Kidney tubule cell (primary cell): ENCODE measurements at regions not wholly inside any gene's neighbourhood (a gene's known extent, or its start where the extent isn't known, plus 50 kb on each side); places are given as distances from the start of the nearest gene placed in this dataset.

Experiments
- DNase-seq: peaks from one replicate; pipeline ENCODE4 v3.0.0-alpha.2; 2018; ENCODE audit warnings: low spot score

DNA sequence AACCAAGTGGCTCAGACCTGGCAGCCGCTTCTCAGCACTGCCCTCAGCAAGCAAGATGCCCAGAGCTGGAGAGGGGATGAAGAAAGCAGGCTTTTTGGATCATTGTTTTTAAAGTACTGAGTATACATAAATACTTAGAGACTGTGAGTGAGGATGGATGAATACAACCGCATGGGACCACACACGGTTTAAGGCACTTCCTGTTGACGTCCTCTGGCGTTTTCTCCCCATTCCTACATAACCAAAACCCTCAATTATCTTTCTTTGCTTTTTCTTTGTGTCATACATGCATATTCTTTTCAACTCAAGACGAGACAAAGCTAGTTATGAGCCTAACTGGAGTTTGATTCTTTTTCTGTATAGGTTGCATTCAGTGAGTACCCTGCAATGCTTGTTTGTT is 198.4 kb downstream of the GALR1 start:
- no peak for DNase-seq

DNA sequence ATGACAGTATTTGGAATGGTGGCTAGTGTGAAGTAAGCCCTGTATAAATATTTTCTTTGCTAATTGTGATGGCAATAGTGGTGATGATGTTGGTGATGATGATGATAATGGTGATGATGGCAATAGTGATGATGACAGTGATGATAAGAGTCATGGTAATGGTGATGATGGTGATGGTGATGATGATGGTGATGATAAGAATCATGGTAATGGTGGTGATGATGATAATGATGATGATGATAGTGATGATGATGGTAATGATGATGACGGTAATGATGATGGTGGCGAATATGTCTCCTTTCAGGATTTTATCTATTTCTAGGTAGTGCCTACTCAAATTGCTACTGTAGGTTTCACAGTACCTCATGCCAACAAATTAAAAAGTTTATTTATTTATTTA is 205.4 kb downstream of the GALR1 start:
- DNase-seq = no peak

DNA sequence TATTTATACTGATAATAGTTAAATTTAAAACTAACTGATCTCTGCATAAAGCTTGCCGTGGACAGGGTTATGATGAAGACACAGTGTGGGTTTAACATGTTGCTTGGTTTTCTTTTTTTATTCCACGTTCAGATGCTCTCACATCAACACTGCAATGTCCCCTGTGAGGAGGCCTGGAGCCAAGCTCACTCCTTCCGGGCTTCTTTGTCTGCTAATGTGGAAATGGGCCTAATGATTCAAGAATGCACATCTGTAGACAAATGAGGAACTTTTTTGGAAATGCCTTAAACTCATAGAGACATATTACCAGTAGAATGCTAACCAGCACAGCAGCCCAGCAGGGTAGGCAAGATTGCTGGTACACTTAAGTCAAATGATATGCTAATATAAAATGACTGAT is 208.0 kb downstream of the GALR1 start:
- DNase-seq = no peak

- no peak for DNase-seq
Measured at GRCh38 chr18:77461062-77461688, 211.5 kb downstream of the GALR1 start.

DNA sequence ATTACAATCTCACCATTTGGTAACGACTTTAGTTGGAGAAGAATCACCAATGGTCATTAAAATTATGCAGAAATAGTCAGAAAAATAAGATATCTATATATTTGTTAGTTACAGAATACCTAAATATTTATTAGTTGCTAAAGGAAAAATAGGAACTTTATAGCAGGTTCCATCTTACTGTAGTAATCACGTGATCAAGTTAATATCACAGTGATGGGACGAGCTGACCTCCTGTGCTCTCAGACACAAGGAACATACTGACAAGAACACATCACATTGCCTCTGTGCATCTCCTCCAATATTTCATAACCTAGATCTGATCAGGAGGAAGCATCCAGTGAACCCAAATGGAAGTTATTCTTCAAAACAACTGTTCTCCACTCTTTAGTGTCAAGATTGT is 215.3 kb downstream of the GALR1 start:
- DNase-seq = no peak

GRCh38 chr18:77466890-77467289 is 217.2 kb downstream of the GALR1 start:
- DNase-seq = no peak

GRCh38 chr18:77469131-77469530 is 219.5 kb downstream of the GALR1 start:
- no peak for DNase-seq

GRCh38 chr18:77470569-77471413 is 221.1 kb downstream of the GALR1 start:
- DNase-seq = no peak

GRCh38 chr18:77472509-77472908 is 222.9 kb downstream of the GALR1 start:
- DNase-seq = no peak

DNA sequence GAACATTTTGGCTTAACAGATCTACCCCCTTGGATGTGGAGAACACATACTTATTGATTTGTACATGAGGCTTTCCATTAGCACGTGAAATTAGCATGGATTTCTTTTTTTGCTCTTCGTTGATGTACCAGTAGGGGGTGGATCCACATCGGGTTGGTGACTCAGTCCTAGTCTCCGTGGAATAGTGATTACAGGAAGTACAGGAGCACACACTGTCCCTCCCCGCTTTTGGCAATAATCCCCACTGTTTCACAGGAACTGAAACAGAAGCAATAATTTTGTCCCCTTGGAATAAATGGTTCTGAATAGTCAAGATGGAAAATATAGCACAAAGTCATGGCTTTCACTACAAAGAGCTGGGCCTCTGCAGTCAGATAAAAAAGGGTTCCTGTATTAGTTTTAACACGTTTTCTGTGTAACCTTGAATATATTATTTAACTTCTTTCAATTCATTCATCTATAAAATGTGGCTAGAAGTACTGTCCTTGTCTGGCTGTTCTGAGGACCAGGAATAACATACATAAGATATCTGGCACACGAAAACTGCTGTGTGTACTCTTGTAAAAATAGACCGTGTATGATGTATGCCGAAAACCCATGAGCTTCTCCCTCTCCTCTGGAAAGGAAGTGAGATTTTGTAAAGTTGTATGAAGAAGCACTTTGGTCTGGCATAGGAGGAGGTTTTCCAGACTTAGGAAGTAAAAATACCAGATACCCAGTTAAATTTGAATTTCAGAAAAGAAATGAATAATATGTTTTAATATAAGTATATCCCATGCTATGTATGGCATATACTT is 229.2 kb downstream of the GALR1 start:
- no peak for DNase-seq

DNA sequence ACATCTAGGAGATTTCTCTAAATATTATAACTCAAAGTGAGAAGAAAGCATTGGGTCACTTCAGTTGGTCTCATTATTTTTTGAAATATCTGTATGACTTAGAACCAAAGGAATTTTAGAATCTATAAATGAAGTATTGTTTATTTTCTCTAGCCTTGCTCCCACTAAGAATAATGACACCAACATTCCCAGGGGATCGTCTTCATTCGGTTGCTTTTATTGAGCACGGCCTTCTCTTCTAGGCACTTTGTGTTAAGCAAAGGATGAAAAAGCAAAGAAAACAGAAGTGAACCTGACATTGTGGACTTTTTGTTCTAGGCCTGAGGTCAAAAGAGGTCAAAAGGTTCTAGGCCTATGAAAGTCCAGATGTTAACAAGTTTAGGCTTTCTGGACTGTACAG is 231.9 kb downstream of the GALR1 start:
- DNase-seq = no peak

DNA sequence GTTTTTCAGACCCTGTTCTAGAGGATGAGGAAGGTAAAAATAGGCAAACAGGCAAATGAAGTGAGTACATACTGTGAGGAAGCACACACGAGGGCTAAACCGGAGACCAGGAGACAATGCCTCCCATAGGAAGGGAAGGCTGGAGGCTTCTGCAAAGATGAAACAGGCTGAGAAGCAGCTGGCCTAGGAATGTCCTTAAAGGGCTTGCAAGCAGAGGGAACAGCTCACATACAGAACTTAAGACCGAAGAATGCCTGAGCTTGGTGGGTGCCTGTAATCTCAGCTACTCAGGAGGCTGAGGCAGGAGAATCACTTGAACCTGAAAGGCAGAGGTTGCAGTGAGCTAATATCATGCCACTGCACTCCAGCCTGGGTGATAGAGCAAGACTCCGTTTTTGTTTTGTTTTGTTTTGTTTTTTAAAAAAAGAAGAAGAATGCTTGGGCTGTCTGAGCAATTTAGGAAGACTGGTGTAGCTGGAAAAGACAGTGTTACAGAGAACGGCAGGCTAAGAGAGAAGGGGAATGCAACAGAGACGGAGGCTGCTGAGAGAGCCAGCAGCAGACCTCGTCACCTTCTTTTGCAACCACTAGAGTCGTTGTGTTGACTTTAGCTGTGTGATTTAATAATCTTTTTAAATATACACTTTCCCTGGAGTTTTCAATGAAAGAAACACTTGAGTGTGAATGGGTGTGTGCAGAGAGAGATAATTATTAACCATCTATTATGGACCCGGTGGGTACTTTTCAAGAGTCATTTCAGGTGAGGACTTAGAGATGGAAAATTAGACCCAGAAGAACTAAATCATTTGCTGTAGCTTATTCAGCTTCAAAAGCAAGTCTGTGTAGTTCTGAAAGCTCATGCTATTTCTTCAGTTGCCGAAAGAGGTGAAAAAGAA is 232.8 kb downstream of the GALR1 start:
- no peak for DNase-seq

DNA sequence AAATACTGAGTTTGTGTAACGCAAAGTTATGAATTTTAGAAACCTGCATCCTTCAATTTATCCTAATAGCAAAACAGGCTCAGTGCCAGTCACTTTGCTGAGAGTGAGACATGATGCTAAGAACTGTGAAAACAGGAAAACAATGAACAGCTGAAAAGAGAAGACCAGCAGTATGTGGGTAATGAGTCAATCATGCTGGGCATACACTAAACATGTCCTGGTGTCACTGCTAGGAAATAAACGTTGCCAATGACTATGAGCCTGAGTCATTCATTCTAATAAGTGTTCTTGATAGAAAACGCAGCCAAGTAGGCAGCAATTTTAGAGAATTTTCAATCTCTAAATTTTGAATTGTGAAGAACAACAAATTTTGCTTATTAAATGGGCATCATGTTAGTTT is 237.3 kb downstream of the GALR1 start:
- no peak for DNase-seq

GRCh38 chr18:77487951-77488740 is 238.5 kb downstream of the GALR1 start:
- DNase-seq = no peak

GRCh38 chr18:77495079-77495478 is 245.4 kb downstream of the GALR1 start:
- no peak for DNase-seq

DNA sequence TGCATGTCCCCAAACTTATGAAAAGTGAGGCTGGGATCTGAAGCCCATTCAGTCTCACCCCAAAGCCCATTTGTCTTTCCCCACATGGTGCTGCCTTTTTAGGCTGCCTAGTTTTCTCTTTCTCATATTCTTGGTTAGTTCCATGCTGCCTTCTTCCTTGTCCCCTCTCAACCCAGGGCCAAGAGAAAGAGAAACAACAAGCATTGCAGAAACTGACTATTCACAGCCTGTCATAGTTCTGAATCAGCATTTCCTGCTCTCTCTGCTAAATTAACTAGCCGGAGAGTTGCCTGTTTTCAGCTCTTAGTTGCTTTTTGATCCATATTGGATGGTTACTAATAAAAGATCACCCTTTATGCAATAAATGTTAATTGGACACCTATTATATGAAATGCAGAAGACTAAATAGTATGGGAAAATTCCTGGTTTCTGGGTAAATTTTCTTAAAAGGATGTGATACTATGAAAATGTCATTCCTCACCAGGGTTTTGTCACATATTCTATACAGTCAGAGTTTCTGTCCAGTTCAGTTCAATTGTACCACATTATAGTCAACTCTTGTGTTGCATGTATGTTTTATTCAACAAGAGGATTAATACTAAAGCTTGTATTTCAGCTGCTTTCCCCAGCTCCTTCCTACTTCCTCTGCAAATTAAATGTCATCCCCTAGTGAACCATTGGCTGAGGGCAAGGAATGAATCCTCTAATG is 246.5 kb downstream of the GALR1 start:
- DNase-seq = no peak

GRCh38 chr18:77501266-77501665 is 251.6 kb downstream of the GALR1 start:
- DNase-seq = no peak

- DNase-seq = no peak
Measured at GRCh38 chr18:77505499-77505898, 255.9 kb downstream of the GALR1 start.

- DNase-seq = no peak
Measured at GRCh38 chr18:77512152-77512551, 262.5 kb downstream of the GALR1 start.

DNA sequence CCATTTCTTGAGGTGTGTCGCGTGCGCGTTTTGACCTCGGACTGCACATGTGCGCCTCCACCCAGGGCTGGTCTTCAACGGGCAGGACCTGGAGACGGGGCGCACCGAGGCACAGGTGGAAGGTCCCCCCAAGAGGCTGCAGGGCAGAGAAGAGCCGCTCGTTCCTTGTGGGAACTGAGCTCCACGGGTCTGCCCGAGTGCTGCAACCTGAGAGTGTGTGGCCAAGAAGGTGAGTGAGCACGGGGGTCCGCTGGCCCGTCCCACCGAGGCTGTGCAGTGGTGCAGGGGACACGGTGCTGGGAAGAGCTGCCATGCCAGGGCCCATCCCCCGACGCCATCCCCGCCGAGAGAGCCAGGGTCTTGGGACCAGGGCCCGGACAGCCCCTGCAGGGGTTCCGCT is 268.3 kb downstream of the GALR1 start:
- DNase-seq = no peak
